ENCODE measurements at regions not wholly inside any gene's neighbourhood (a gene's known extent, or its start where the extent isn't known, plus 50 kb on each side); places are given as distances from the start of the nearest gene placed in this dataset.
A peak's percentile ranks its signal among the peaks of the same experiment; 100 is the strongest.

GRCh38 chr4:124541652-124542420, 170.7 kb downstream of the ANKRD50 start:
- no peak overlapping the region for H3K27ac ChIP-seq
- no peak overlapping the region for H3K9ac ChIP-seq
- TF ChIP-seq Cebpa-rat (IDR thresholded peaks at IDR 0.05), result no peak
- H3K4me3 ChIP-seq, result no peak overlapping the region
- no peaks in the 10 kb centered on the region for H3K36me3 ChIP-seq
- no peaks in the 10 kb centered on the region for H3K9me3 ChIP-seq
- no peaks in the 10 kb centered on the region for H4K20me1 ChIP-seq
- H3K4me1 ChIP-seq, result no peaks in the 10 kb centered on the region
- H3K27me3 ChIP-seq, result no peaks in the 10 kb centered on the region
- H3K4me2 ChIP-seq, result no peak overlapping the region

GRCh38 chr4:124555959-124556358, 156.6 kb downstream of the ANKRD50 start:
- Histone ChIP-seq H3K9me3 (no peaks in the 10 kb centered on the region), H4K20me1 (no peaks in the 10 kb centered on the region), H3K27ac (no peak overlapping the region), H3K9ac (no peak overlapping the region), H3K4me3 (no peak overlapping the region), H3K4me1 (no peaks in the 10 kb centered on the region), H3K4me2 (no peak overlapping the region), H3K27me3 (no peaks in the 10 kb centered on the region), H3K36me3 (no peaks in the 10 kb centered on the region)
- no peak for TF ChIP-seq Cebpa-rat (IDR thresholded peaks at IDR 0.05)

- Histone ChIP-seq H3K9me3 (0 out of 2 replicates have a peak, but pooled peaks cover 4% of the 10 kb centered on the region), H4K20me1 (no peaks in the 10 kb centered on the region), H3K27me3 (no peaks in the 10 kb centered on the region), H3K9ac (no peak overlapping the region), H3K27ac (no peak overlapping the region), H3K4me1 (no peaks in the 10 kb centered on the region), H3K4me3 (no peak overlapping the region), H3K4me2 (no peak overlapping the region), H3K36me3 (no peaks in the 10 kb centered on the region)
- TF ChIP-seq Cebpa-rat (IDR thresholded peaks at IDR 0.05), result no peak
These were observed 148.4 kb downstream of the ANKRD50 start for GRCh38 chr4:124564121-124564520.

- 0 out of 2 replicates have a peak, but pooled peaks cover 4% of the 10 kb centered on the region for H3K9me3 ChIP-seq
- no peaks in the 10 kb centered on the region for H4K20me1 ChIP-seq
- no peak for TF ChIP-seq Cebpa-rat (IDR thresholded peaks at IDR 0.05)
- no peak overlapping the region for H3K4me2 ChIP-seq
- no peak overlapping the region for H3K27ac ChIP-seq
- no peaks in the 10 kb centered on the region for H3K4me1 ChIP-seq
- H3K27me3 ChIP-seq, result no peaks in the 10 kb centered on the region
- no peak overlapping the region for H3K4me3 ChIP-seq
- no peaks in the 10 kb centered on the region for H3K36me3 ChIP-seq
- H3K9ac ChIP-seq, result no peak overlapping the region
These were observed 147.2 kb downstream of the ANKRD50 start for GRCh38 chr4:124565371-124565770.

GRCh38 chr4:124566030-124566429, 146.5 kb downstream of the ANKRD50 start:
- no peak overlapping the region for H3K9ac ChIP-seq
- 0 out of 2 replicates have a peak, but pooled peaks cover 4% of the 10 kb centered on the region for H3K9me3 ChIP-seq
- no peaks in the 10 kb centered on the region for H3K4me1 ChIP-seq
- H3K4me3 ChIP-seq, result no peak overlapping the region
- no peaks in the 10 kb centered on the region for H3K27me3 ChIP-seq
- H3K27ac ChIP-seq, result no peak overlapping the region
- H3K4me2 ChIP-seq, result no peak overlapping the region
- TF ChIP-seq Cebpa-rat (IDR thresholded peaks at IDR 0.05), result no peak
- no peaks in the 10 kb centered on the region for H3K36me3 ChIP-seq
- no peaks in the 10 kb centered on the region for H4K20me1 ChIP-seq

GRCh38 chr4:124573056-124573455, 139.5 kb downstream of the ANKRD50 start:
- Histone ChIP-seq H3K4me1 (no peaks in the 10 kb centered on the region), H3K27ac (no peak overlapping the region), H3K9ac (no peak overlapping the region), H3K36me3 (no peaks in the 10 kb centered on the region), H3K9me3 (peaks cover 6% of the 10 kb centered on the region; the same call in 1 of the 2 replicates), H4K20me1 (no peaks in the 10 kb centered on the region), H3K27me3 (no peaks in the 10 kb centered on the region), H3K4me2 (no peak overlapping the region), H3K4me3 (no peak overlapping the region)
- no peak for TF ChIP-seq Cebpa-rat (IDR thresholded peaks at IDR 0.05)

GRCh38 chr4:124579896-124580295, 132.6 kb downstream of the ANKRD50 start:
- Histone ChIP-seq H3K9ac (no peak overlapping the region), H3K27ac (no peak overlapping the region), H3K4me1 (no peaks in the 10 kb centered on the region), H4K20me1 (no peaks in the 10 kb centered on the region), H3K4me3 (no peak overlapping the region), H3K27me3 (no peaks in the 10 kb centered on the region), H3K4me2 (no peak overlapping the region), H3K36me3 (no peaks in the 10 kb centered on the region), H3K9me3 (peaks cover 33% of the 10 kb centered on the region)
- TF ChIP-seq Cebpa-rat (IDR thresholded peaks at IDR 0.05), result no peak

- no peaks in the 10 kb centered on the region for H3K36me3 ChIP-seq
- no peak overlapping the region for H3K27ac ChIP-seq
- H3K9me3 ChIP-seq, result peaks cover 35% of the 10 kb centered on the region
- TF ChIP-seq Cebpa-rat (IDR thresholded peaks at IDR 0.05), result no peak
- no peak overlapping the region for H3K4me3 ChIP-seq
- no peaks in the 10 kb centered on the region for H3K4me1 ChIP-seq
- no peaks in the 10 kb centered on the region for H3K27me3 ChIP-seq
- H4K20me1 ChIP-seq, result no peaks in the 10 kb centered on the region
- H3K4me2 ChIP-seq, result no peak overlapping the region
- H3K9ac ChIP-seq, result no peak overlapping the region
These were observed 128.7 kb downstream of the ANKRD50 start for GRCh38 chr4:124583797-124584196.

DNA sequence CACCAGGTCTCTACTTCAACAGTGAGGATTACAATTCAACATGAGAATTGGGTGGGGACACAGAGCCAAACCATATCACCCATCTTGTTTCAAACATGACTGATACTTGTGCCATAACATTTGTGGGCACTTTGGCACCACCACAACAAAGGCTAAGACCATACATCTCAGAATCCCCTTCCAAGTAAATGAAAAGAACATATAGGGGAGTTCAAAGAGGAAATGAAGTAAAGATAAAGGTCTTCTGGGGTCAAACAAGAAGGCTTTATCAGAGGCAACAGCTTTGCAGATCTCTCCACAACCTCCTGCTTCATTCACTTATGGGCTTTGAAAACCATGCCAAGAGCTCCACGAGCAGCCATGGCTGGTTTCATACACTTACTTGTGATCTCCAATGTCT, 122.7 kb downstream of the ANKRD50 start:
- Histone ChIP-seq H3K4me3 (no peak overlapping the region), H4K20me1 (no peaks in the 10 kb centered on the region), H3K27me3 (no peaks in the 10 kb centered on the region), H3K9ac (no peak overlapping the region), H3K9me3 (peaks cover 8% of the 10 kb centered on the region), H3K4me1 (peaks cover 14% of the 10 kb centered on the region), H3K4me2 (peak overlapping the region; percentile 6; the same call in 1 of the 2 replicates), H3K27ac (no peak overlapping the region), H3K36me3 (no peaks in the 10 kb centered on the region)
- TF ChIP-seq Cebpa-rat (IDR thresholded peaks at IDR 0.05), result no peak

DNA sequence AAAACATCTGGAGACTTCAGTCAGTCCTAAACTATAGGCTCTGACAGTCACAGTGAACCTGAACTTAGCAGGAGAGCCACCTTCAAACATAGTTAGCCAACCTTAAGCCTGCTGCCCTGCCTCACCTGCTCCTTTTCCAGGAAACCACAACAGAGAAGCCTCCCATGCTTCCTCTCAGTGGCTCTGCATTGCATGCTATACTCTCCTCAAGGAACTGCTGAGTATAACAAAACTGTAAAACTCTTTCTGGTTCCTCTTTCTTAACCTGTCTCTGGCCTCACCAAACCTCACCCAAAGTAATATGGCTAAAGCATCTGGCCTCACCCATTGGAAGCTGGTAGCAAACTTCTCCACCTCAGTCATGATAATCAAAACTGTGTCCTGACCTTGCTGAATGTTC, 122.1 kb downstream of the ANKRD50 start:
- Histone ChIP-seq H3K9me3 (peaks cover 8% of the 10 kb centered on the region), H3K27me3 (no peaks in the 10 kb centered on the region), H4K20me1 (no peaks in the 10 kb centered on the region), H3K4me1 (peaks cover 14% of the 10 kb centered on the region), H3K27ac (no peak overlapping the region), H3K9ac (no peak overlapping the region), H3K36me3 (no peaks in the 10 kb centered on the region), H3K4me2 (peak overlapping the region; percentile 6; the same call in 1 of the 2 replicates), H3K4me3 (no peak overlapping the region)
- no peak for TF ChIP-seq Cebpa-rat (IDR thresholded peaks at IDR 0.05)

All from BLaER1 (cell line).